OCI-LY3 (cell line): ENCODE measurements at regions not wholly inside any gene's neighbourhood (a gene's known extent, or its start where the extent isn't known, plus 50 kb on each side); places are given as distances from the start of the nearest gene placed in this dataset.

Experiments used
- H2AFZ ChIP-seq: fragments of 200-600, 300-600 bp; shearing (Covaris generic); 2 replicates; pipeline ENCODE4 v1.6.0; 2014; ENCODE audit warnings: antibody characterized with exemption, low read depth, low read length
- H3K27ac ChIP-seq: fragments of 200-600, 300-600 bp; sonication (generic); 2 replicates; pipeline ENCODE4 v1.5.1; 2014; ENCODE audit warnings: mild to moderate bottlenecking, low read length, moderate library complexity, mixed read lengths
- H3K27me3 ChIP-seq: fragments of 200-600, 300-600 bp; sonication (generic); 2 replicates; pipeline ENCODE4 v1.6.1; 2014; ENCODE audit warnings: low read depth, low read length, mixed read lengths
- H3K36me3 ChIP-seq: fragments of 200-600, 300-600 bp; sonication (generic); replicated peaks from 2 replicates; pipeline ENCODE3; 2014; ENCODE audit warnings: low read depth, low read length, mixed read lengths
- H3K4me1 ChIP-seq: fragments of 300-600, 200-600 bp; sonication (generic); 2 replicates; pipeline ENCODE4 v1.6.1; 2014; ENCODE audit warnings: low read length, mixed read lengths
- H3K4me2 ChIP-seq: fragments of 200-600, 300-600 bp; sonication (generic); 2 replicates; pipeline ENCODE4 v1.6.1; 2014; ENCODE audit warnings: low read length, mixed read lengths
- H3K4me3 ChIP-seq: fragments of 300-600, 200-600 bp; sonication (generic); 2 replicates; pipeline ENCODE4 v1.5.1; 2014; ENCODE audit warnings: antibody characterized with exemption, mild to moderate bottlenecking, low read length, moderate library complexity
- H3K79me2 ChIP-seq: fragments of 300-600, 200-600 bp; shearing (Covaris generic); 2 replicates; pipeline ENCODE4 v1.6.1; 2014; ENCODE audit warnings: mild to moderate bottlenecking, low read length, mixed read lengths
- H3K9ac ChIP-seq: fragments of 300-600, 200-600 bp; shearing (Covaris generic); 2 replicates; pipeline ENCODE4 v1.6.0; 2014; ENCODE audit warnings: mild to moderate bottlenecking, low read length, moderate library complexity
- H3K9me3 ChIP-seq: fragments of 200-600, 300-600 bp; shearing (Covaris generic); 2 replicates; pipeline ENCODE4 v1.6.1; 2014; ENCODE audit warnings: low read length, mixed read lengths; ENCODE audit not compliant: insufficient read depth
- H4K20me1 ChIP-seq: fragments of 200-600, 300-600 bp; sonication (generic); 2 replicates; pipeline ENCODE4 v1.6.1; 2016; ENCODE audit warnings: low read length, mixed read lengths; ENCODE audit not compliant: insufficient read depth
- EZH2phosphoT487 ChIP-seq: fragments of 200-600 bp; shearing (Covaris generic); IDR thresholded peaks from 2 replicates; pipeline ENCODE4 v1.6.1; 2018; ENCODE audit warnings: antibody characterized with exemption, mixed run types, low read depth
- TF ChIP-seq, protein P1 (sequence below): fragments of 200-600, 300-600 bp; sonication (generic); IDR thresholded peaks from 2 replicates; pipeline ENCODE4 v1.5.1; 2014; ENCODE audit warnings: antibody characterized with exemption, low read length, low read depth

DNA sequence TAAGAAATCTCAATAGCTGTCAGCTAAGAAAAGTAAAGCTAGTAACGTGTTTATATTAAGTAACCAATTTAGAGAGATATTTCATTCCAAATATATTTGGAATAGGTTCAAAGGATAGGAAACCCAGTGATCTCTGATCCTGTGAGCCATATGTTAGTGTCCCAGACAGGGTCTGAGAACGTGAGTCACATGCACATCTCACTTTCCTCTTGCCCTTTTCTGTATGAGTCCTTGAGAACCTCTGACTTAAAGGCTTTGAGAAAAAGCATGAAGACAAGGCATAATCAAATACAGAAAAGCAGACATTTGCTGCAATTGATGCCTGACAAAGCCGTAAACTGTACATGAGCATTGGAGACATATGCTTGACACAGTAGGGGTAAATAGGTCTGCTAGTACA is 655.1 kb upstream of the ADGRL3 start:
- H4K20me1 ChIP-seq: no peaks in the 10 kb centered on the region
- no peak overlapping the region for H2AFZ ChIP-seq
- no peaks in the 10 kb centered on the region for H3K27me3 ChIP-seq

DNA sequence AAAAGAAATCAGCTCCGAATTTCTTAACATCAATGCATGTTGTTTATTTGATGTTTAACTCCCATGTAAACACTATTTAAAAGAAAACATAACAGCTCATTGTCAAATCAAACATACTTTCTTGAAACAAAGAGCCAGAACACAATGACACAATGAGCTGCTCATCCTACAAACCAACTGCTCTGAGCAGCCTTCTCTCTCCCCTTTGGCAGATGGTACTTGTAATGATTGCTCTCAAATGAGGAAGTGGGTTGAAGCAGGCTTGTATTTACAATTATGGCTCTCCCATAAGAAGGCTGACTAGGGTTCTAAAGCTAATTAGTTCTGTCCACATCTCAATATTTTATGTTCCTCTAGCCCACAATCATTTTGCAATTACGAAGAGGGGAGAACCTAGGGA is 637.8 kb upstream of the ADGRL3 start:
- H3K4me1 ChIP-seq: no peaks in the 10 kb centered on the region
- H3K9me3 ChIP-seq: no peaks in the 10 kb centered on the region
- H3K9ac ChIP-seq: no peak overlapping the region
- TF ChIP-seq, protein P1, sequence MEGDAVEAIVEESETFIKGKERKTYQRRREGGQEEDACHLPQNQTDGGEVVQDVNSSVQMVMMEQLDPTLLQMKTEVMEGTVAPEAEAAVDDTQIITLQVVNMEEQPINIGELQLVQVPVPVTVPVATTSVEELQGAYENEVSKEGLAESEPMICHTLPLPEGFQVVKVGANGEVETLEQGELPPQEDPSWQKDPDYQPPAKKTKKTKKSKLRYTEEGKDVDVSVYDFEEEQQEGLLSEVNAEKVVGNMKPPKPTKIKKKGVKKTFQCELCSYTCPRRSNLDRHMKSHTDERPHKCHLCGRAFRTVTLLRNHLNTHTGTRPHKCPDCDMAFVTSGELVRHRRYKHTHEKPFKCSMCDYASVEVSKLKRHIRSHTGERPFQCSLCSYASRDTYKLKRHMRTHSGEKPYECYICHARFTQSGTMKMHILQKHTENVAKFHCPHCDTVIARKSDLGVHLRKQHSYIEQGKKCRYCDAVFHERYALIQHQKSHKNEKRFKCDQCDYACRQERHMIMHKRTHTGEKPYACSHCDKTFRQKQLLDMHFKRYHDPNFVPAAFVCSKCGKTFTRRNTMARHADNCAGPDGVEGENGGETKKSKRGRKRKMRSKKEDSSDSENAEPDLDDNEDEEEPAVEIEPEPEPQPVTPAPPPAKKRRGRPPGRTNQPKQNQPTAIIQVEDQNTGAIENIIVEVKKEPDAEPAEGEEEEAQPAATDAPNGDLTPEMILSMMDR: no peak
- TF ChIP-seq EZH2phosphoT487: no peak
- no peaks in the 10 kb centered on the region for H3K36me3 ChIP-seq
- no peak overlapping the region for H3K4me3 ChIP-seq
- H2AFZ ChIP-seq: no peak overlapping the region
- H3K4me2 ChIP-seq: no peak overlapping the region
- no peaks in the 10 kb centered on the region for H3K79me2 ChIP-seq
- no peak overlapping the region for H3K27ac ChIP-seq
- H3K27me3 ChIP-seq: no peaks in the 10 kb centered on the region
- no peaks in the 10 kb centered on the region for H4K20me1 ChIP-seq

More for the DNA sequence above, 655.1 kb upstream of the ADGRL3 start:
- Histone ChIP-seq H3K9me3 (no peaks in the 10 kb centered on the region), H3K4me2 (no peak overlapping the region), H3K36me3 (no peaks in the 10 kb centered on the region), H3K79me2 (no peaks in the 10 kb centered on the region), H3K4me1 (no peaks in the 10 kb centered on the region), H3K9ac (no peak overlapping the region), H3K4me3 (no peak overlapping the region), H3K27ac (no peak overlapping the region)
- no peak for TF ChIP-seq EZH2phosphoT487
- TF ChIP-seq, protein P1: no peak

DNA sequence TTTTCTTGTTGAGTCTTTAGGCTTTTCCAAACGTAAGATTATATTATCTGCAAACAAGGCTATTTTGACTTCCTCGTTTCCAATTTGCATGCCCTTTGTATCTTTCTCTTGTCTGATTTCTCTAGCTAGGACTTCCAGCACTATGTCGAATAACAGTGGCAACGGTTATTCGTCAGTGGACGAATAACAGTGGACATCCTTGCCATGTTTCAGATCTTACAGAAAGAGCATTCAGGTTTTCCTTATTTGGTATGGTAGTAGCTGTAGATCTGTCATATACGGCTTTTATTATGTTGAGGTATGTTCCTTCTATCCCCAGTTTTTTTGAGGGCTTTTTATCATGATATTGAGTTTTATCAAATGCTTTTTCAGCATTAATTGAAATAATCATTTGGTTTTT is 634.6 kb upstream of the ADGRL3 start:
- H3K4me1 ChIP-seq: no peaks in the 10 kb centered on the region
- no peak overlapping the region for H3K4me3 ChIP-seq
- H3K36me3 ChIP-seq: no peaks in the 10 kb centered on the region
- no peak overlapping the region for H3K9ac ChIP-seq
- H3K79me2 ChIP-seq: no peaks in the 10 kb centered on the region
- no peaks in the 10 kb centered on the region for H3K9me3 ChIP-seq
- H2AFZ ChIP-seq: no peak overlapping the region
- H3K27me3 ChIP-seq: no peaks in the 10 kb centered on the region
- H3K27ac ChIP-seq: no peak overlapping the region
- H3K4me2 ChIP-seq: no peak overlapping the region
- no peaks in the 10 kb centered on the region for H4K20me1 ChIP-seq
- no peak for TF ChIP-seq EZH2phosphoT487
- TF ChIP-seq, protein P1: no peak

DNA sequence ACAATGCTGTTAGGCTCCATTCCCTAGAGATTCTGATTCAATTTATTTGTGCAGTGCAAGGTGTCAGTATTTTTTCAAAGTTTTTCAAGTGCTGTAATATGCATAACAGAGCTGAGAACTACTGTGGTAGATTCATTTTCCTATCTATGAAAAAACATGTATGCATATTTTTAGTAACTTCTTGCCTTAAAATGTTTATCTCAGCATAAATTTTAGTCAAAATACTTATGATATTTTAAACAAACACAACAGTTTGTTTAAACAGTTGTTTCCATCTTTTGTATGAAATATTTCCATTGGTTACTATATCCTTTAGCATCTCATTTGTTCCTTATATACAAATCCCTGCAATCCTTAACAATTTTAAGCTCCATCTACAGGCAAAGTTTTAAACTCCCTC is 624.8 kb upstream of the ADGRL3 start:
- Histone ChIP-seq H3K79me2 (no peaks in the 10 kb centered on the region), H3K4me3 (no peak overlapping the region), H3K36me3 (no peaks in the 10 kb centered on the region), H3K9ac (no peak overlapping the region), H3K4me2 (no peak overlapping the region), H4K20me1 (no peaks in the 10 kb centered on the region), H3K27ac (no peak overlapping the region), H3K4me1 (no peaks in the 10 kb centered on the region), H3K9me3 (no peaks in the 10 kb centered on the region), H2AFZ (no peak overlapping the region), H3K27me3 (no peaks in the 10 kb centered on the region)
- TF ChIP-seq, protein P1: no peak
- no peak for TF ChIP-seq EZH2phosphoT487
